ENCODE measurements at regions not wholly inside any gene's neighbourhood (a gene's known extent, or its start where the extent isn't known, plus 50 kb on each side); places are given as distances from the start of the nearest gene placed in this dataset.

- ChIA-PET CTCF (no interaction called here), POLR2A (no interaction called here)
- no peaks in the 10 kb centered on the region; the same call in 1 of the 2 replicates for H3K9me3 ChIP-seq
- Mint-ChIP-seq H3K27me3 (ENCODE audit: insufficient read depth, unreplicated experiment) (no peaks in the 10 kb centered on the region), H3K4me3 (ENCODE audit: unreplicated experiment) (no peak overlapping the region), H3K4me1 (ENCODE audit: low read depth, unreplicated experiment) (no peaks in the 10 kb centered on the region), H3K36me3 (ENCODE audit: insufficient read depth, unreplicated experiment) (no peaks in the 10 kb centered on the region), H3K9me3 (ENCODE audit: unreplicated experiment) (peaks cover 10% of the 10 kb centered on the region), H3K27ac (ENCODE audit: unreplicated experiment) (no peak overlapping the region)
- intact Hi-C loops (cut with micrococcal nuclease; ENCODE audit: unreplicated experiment), result no loop called here
- no peaks in the 10 kb centered on the region for H3K36me3 ChIP-seq (ENCODE audit: control insufficient read depth, insufficient read depth, low read length)
- no peak for TF ChIP-seq CTCF (IDR thresholded peaks at IDR 0.05; ENCODE audit: insufficient read depth in 1 of 2, low read depth in 1 of 2, low read length in 1 of 2, severe bottlenecking in 1 of 2, unreplicated experiment in 1 of 2)
- no peak for DNase-seq
- no TSS peak for BruUV-seq (replicated peaks)
- H3K27me3 ChIP-seq (replicated peaks; ENCODE audit: control insufficient read depth, insufficient read depth, low read length), result no peaks in the 10 kb centered on the region
- H3K4me1 ChIP-seq, result no peaks in the 10 kb centered on the region
- H3K4me3 ChIP-seq (ENCODE audit: low read depth, low read length), result no peak overlapping the region
Observed at GRCh38 chr18:993560-993959, 88.9 kb downstream of the ADCYAP1 start.

- no peaks in the 10 kb centered on the region for H3K27me3 ChIP-seq (replicated peaks; ENCODE audit: control insufficient read depth, insufficient read depth, low read length)
- H3K36me3 Mint-ChIP-seq (ENCODE audit: insufficient read depth, unreplicated experiment), result no peaks in the 10 kb centered on the region
- BruUV-seq (replicated peaks), result no TSS peak
- H3K9me3 ChIP-seq, result no peaks in the 10 kb centered on the region; the same call in 1 of the 2 replicates
- intact Hi-C loops (cut with micrococcal nuclease; ENCODE audit: unreplicated experiment), result no loop called here
- H3K4me1 ChIP-seq, result no peaks in the 10 kb centered on the region
- ChIA-PET POLR2A (no interaction called here), CTCF (no interaction called here)
- H3K9me3 Mint-ChIP-seq (ENCODE audit: unreplicated experiment), result peaks cover 10% of the 10 kb centered on the region
- no peaks in the 10 kb centered on the region for H3K36me3 ChIP-seq (ENCODE audit: control insufficient read depth, insufficient read depth, low read length)
- no peaks in the 10 kb centered on the region for H3K27me3 Mint-ChIP-seq (ENCODE audit: insufficient read depth, unreplicated experiment)
- no peak overlapping the region for H3K27ac Mint-ChIP-seq (ENCODE audit: unreplicated experiment)
- no peak overlapping the region for H3K4me3 ChIP-seq (ENCODE audit: low read depth, low read length)
- DNase-seq, result no peak
- no peak overlapping the region for H3K4me3 Mint-ChIP-seq (ENCODE audit: unreplicated experiment)
- TF ChIP-seq CTCF (IDR thresholded peaks at IDR 0.05; ENCODE audit: insufficient read depth in 1 of 2, low read depth in 1 of 2, low read length in 1 of 2, severe bottlenecking in 1 of 2, unreplicated experiment in 1 of 2), result no peak
- no peaks in the 10 kb centered on the region for H3K4me1 Mint-ChIP-seq (ENCODE audit: low read depth, unreplicated experiment)
Observed at GRCh38 chr18:995629-996028, 91.0 kb downstream of the ADCYAP1 start.

- H3K9me3 Mint-ChIP-seq (ENCODE audit: unreplicated experiment), result peaks cover 10% of the 10 kb centered on the region
- no peak for TF ChIP-seq CTCF (IDR thresholded peaks at IDR 0.05; ENCODE audit: insufficient read depth in 1 of 2, low read depth in 1 of 2, low read length in 1 of 2, severe bottlenecking in 1 of 2, unreplicated experiment in 1 of 2)
- CTCF ChIA-PET, result no interaction called here
Observed at GRCh38 chr18:997499-997898, 92.8 kb downstream of the ADCYAP1 start.

More at GRCh38 chr18:997499-997898, 92.8 kb downstream of the ADCYAP1 start:
- H3K4me3 Mint-ChIP-seq (ENCODE audit: unreplicated experiment), result no peak overlapping the region
- BruUV-seq (replicated peaks), result no TSS peak
- Histone ChIP-seq H3K4me3 (ENCODE audit: low read depth, low read length) (no peak overlapping the region), H3K9me3 (no peaks in the 10 kb centered on the region; the same call in 1 of the 2 replicates), H3K4me1 (no peaks in the 10 kb centered on the region), H3K36me3 (ENCODE audit: control insufficient read depth, insufficient read depth, low read length) (no peaks in the 10 kb centered on the region), H3K27me3 (replicated peaks; ENCODE audit: control insufficient read depth, insufficient read depth, low read length) (no peaks in the 10 kb centered on the region)
- H3K4me1 Mint-ChIP-seq (ENCODE audit: low read depth, unreplicated experiment), result no peaks in the 10 kb centered on the region
- no peaks in the 10 kb centered on the region for H3K27me3 Mint-ChIP-seq (ENCODE audit: insufficient read depth, unreplicated experiment)
- no peak overlapping the region for H3K27ac Mint-ChIP-seq (ENCODE audit: unreplicated experiment)
- POLR2A ChIA-PET, result no interaction called here
- intact Hi-C loops (cut with micrococcal nuclease; ENCODE audit: unreplicated experiment), result no loop called here
- no peaks in the 10 kb centered on the region for H3K36me3 Mint-ChIP-seq (ENCODE audit: insufficient read depth, unreplicated experiment)
- no peak for DNase-seq

Measured in Caco-2 (cell line).